ENCODE measurements at regions not wholly inside any gene's neighbourhood (a gene's known extent, or its start where the extent isn't known, plus 50 kb on each side); places are given as distances from the start of the nearest gene placed in this dataset.

DNA sequence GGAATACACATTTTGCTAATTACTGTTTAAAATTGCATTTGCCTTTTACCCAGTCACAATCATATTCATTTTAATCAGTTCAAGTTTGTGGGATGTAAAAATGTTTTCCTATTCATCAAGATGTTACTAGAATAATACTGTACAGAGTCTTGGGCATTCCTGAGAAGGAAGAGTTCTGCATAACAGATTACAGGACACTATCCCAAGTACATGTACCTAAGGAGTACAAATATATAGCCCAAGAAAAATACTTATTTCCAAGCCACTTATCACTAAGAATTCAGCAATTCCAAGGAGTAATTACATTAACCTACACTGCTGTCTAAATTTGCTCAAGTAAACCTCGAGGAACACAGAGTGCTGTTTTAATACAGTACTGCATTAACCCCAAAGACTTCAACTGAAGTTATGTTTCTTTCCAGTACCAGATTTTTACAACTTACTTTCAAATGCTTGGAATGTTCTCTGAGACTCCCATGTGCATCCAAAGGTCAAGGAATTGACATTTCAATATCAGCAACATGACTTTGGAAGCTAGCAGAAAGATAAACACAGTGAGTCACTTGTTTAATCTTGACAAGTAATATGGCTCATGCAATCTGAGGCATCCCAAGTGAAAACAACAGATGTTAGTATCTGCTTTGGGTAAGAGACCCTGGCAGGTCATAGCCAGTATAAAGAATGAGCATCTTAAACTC lies 125.4 kb upstream of the BET1 start (continued):
- TF ChIP-seq, protein P1, sequence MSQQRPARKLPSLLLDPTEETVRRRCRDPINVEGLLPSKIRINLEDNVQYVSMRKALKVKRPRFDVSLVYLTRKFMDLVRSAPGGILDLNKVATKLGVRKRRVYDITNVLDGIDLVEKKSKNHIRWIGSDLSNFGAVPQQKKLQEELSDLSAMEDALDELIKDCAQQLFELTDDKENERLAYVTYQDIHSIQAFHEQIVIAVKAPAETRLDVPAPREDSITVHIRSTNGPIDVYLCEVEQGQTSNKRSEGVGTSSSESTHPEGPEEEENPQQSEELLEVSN (IDR thresholded peaks at IDR 0.05; ENCODE audit: borderline replicate concordance, low read depth), result peak; percentile 41; the same call in 1 of the 2 replicates
- TF ChIP-seq RCOR1 (IDR thresholded peaks at IDR 0.05; ENCODE audit: low read depth, low read length) (no peak), MYC (IDR thresholded peaks at IDR 0.05; ENCODE audit: borderline replicate concordance, low read length) (no peak), CBX8 (IDR thresholded peaks at IDR 0.05) (no peak), HDAC2 (IDR thresholded peaks at IDR 0.05) (no peak), CEBPB (IDR thresholded peaks at IDR 0.05) (peak; percentile 60 to 91; a peak in 3 of 4 replicates), ESRRA (IDR thresholded peaks at IDR 0.05; ENCODE audit: borderline replicate concordance, low read length) (peak; percentile 94; the same call in 1 of the 2 replicates), SMC3 (IDR thresholded peaks at IDR 0.05) (peak; percentile 49), FOSL2 (IDR thresholded peaks at IDR 0.05) (peak; percentile 93), FOSL2 (CRISPR knock-in tag; IDR thresholded peaks at IDR 0.05) (peak; percentile 94), EHMT2 (IDR thresholded peaks at IDR 0.05; ENCODE audit: low read depth) (no peak), SREBF2 (IDR thresholded peaks at IDR 0.05) (no peak), RARB (CRISPR knock-in tag; IDR thresholded peaks at IDR 0.05) (no peak)
- TF ChIP-seq, protein P2, sequence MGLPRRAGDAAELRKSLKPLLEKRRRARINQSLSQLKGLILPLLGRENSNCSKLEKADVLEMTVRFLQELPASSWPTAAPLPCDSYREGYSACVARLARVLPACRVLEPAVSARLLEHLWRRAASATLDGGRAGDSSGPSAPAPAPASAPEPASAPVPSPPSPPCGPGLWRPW (IDR thresholded peaks at IDR 0.05), result peak; percentile 37; the same call in 1 of the 2 replicates
- TF ChIP-seq, protein P3, sequence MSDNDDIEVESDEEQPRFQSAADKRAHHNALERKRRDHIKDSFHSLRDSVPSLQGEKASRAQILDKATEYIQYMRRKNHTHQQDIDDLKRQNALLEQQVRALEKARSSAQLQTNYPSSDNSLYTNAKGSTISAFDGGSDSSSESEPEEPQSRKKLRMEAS (IDR thresholded peaks at IDR 0.05), result peak; percentile 93
- TF ChIP-seq, protein P4, sequence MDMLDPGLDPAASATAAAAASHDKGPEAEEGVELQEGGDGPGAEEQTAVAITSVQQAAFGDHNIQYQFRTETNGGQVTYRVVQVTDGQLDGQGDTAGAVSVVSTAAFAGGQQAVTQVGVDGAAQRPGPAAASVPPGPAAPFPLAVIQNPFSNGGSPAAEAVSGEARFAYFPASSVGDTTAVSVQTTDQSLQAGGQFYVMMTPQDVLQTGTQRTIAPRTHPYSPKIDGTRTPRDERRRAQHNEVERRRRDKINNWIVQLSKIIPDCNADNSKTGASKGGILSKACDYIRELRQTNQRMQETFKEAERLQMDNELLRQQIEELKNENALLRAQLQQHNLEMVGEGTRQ (IDR thresholded peaks at IDR 0.05), result no peak

DNA sequence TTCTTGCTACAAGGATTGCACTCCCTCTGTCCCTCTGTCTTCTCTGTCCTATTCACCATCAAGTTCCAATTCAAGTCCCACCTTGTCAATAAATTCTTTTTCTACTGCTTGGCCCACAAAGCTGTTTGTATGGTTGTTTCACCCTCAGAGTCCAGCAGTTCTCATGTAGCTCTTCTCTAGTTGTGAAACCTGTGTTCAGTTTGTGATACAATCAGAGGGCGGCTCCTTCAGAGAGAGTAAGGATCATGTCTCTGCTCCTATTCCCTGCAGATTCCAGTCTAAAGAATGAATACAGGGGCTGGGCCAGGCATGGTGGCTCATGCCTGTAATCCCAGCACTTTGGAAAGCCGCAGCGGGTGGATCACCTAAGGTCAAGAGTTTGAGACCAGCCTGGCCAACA lies 126.6 kb upstream of the BET1 start:
- Histone ChIP-seq H3K27ac (peak overlapping the region; percentile 71 to 75), H3K4me2 (peak overlapping the region; percentile 68), H3K4me1 (peaks cover 32% of the 10 kb centered on the region), H3K4me3 (no peak overlapping the region), H3K9me3 (no peaks in the 10 kb centered on the region; the same call in 2 of the 3 replicates)
- ATAC-seq (no peak), FAIRE-seq (no peak), DNase-seq (ENCODE audit: low read depth in 1 of 2, low spot score in 1 of 2) (no peak)
- 91% methylated on average over 3 of the region's 3 CpGs for WGBS (ENCODE audit: missing lambda C conversion rate)
- ChIA-PET CTCF (interaction anchor here (0.7 to 1.5 kb wide), 3 partner anchors 16 to 222 kb away, joined by 3 to 4 read pairs (median 4); no protein-coding TSS in a partner anchor), POLR2A (interaction anchor here (1.4 kb wide), 1 partner anchor 240 kb away, joined by 7 read pairs; the partner anchor contains the start of gene TFPI2)
- TF ChIP-seq MYC (IDR thresholded peaks at IDR 0.05; ENCODE audit: borderline replicate concordance, low read length) (no peak), RCOR1 (IDR thresholded peaks at IDR 0.05; ENCODE audit: low read depth, low read length) (no peak), MAFK (IDR thresholded peaks at IDR 0.05; ENCODE audit: partially characterized antibody) (no peak), CBX2 (IDR thresholded peaks at IDR 0.05; ENCODE audit: borderline replicate concordance, low read depth) (no peak), FOSL2 (IDR thresholded peaks at IDR 0.05) (no peak), FOSL2 (CRISPR knock-in tag; IDR thresholded peaks at IDR 0.05) (no peak), ZC3H11A (IDR thresholded peaks at IDR 0.05) (no peak), NR3C1 (IDR thresholded peaks at IDR 0.05) (no peak), FOSB (CRISPR knock-in tag; IDR thresholded peaks at IDR 0.05) (no peak)
- TF ChIP-seq, protein P2 (IDR thresholded peaks at IDR 0.05), result no peak

DNA sequence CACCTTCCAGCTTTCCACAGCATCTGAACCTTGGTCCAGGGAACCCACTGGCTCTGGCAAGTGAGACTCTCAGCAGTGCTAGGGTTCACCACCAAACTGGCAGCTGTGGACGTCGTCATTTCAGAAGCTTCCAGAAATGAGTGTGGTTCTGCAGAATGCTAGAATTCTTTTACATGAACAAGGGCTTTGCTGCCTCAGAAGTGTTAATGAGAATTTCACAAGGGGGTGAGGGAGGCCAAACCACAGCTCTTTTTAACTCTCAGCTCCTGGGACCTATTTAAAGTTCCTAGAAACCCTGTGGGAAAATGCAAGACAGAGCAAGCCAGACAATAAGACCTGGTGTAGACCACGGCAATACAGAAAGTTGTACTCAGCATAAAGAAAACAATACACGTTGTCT lies 129.3 kb upstream of the BET1 start:
- no peaks in the 10 kb centered on the region; the same call in 2 of the 3 replicates for H3K9me3 ChIP-seq
- H3K4me1 ChIP-seq, result peaks cover 32% of the 10 kb centered on the region
- no peak for ATAC-seq
- H3K27ac ChIP-seq, result peak overlapping the region; percentile 7 to 60; a peak in 3 of 6 replicates
- WGBS (ENCODE audit: missing lambda C conversion rate), result 91% methylated on average over 4 of the region's 4 CpGs
- POLR2A ChIA-PET, result no interaction called here
- FAIRE-seq, result no peak
- CTCF ChIA-PET, result interaction anchor here (0.7 to 1.7 kb wide), 5 partner anchors 9 to 51 kb away, joined by 3 to 6 read pairs (median 3); no protein-coding TSS in a partner anchor
- no peak for DNase-seq (ENCODE audit: low read depth in 1 of 2, low spot score in 1 of 2)
- no peak overlapping the region for H3K4me2 ChIP-seq
- H3K4me3 ChIP-seq, result no peak overlapping the region
- no peak for TF ChIP-seq ZC3H11A (IDR thresholded peaks at IDR 0.05)
- TF ChIP-seq NFE2L2 (conservative IDR thresholded peaks at IDR 0.05; ENCODE audit: low read length), result no peak
- no peak for TF ChIP-seq TFCP2L1 (CRISPR knock-in tag; IDR thresholded peaks at IDR 0.05)
- no peak for TF ChIP-seq NR3C1 (IDR thresholded peaks at IDR 0.05)
- TF ChIP-seq CEBPB (IDR thresholded peaks at IDR 0.05), result no peak
- TF ChIP-seq KDM5A (IDR thresholded peaks at IDR 0.05), result no peak
- TF ChIP-seq MAZ (IDR thresholded peaks at IDR 0.05; ENCODE audit: borderline replicate concordance, low read depth, low read length), result no peak
- no peak for TF ChIP-seq RNF2 (IDR thresholded peaks at IDR 0.05; ENCODE audit: borderline replicate concordance, low read depth)
- TF ChIP-seq NPAS2 (CRISPR knock-in tag; IDR thresholded peaks at IDR 0.05; ENCODE audit: borderline replicate concordance), result no peak
- TF ChIP-seq ZNF302 (CRISPR knock-in tag; IDR thresholded peaks at IDR 0.05), result no peak
- TF ChIP-seq, protein P5, sequence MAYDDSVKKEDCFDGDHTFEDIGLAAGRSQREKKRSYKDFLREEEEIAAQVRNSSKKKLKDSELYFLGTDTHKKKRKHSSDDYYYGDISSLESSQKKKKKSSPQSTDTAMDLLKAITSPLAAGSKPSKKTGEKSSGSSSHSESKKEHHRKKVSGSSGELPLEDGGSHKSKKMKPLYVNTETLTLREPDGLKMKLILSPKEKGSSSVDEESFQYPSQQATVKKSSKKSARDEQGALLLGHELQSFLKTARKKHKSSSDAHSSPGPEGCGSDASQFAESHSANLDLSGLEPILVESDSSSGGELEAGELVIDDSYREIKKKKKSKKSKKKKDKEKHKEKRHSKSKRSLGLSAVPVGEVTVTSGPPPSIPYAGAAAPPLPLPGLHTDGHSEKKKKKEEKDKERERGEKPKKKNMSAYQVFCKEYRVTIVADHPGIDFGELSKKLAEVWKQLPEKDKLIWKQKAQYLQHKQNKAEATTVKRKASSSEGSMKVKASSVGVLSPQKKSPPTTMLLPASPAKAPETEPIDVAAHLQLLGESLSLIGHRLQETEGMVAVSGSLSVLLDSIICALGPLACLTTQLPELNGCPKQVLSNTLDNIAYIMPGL (CRISPR knock-in tag; IDR thresholded peaks at IDR 0.05; ENCODE audit: borderline replicate concordance), result no peak
- no peak for TF ChIP-seq HOXB13 (CRISPR knock-in tag; IDR thresholded peaks at IDR 0.05; ENCODE audit: low read depth)
- TF ChIP-seq, protein P6, sequence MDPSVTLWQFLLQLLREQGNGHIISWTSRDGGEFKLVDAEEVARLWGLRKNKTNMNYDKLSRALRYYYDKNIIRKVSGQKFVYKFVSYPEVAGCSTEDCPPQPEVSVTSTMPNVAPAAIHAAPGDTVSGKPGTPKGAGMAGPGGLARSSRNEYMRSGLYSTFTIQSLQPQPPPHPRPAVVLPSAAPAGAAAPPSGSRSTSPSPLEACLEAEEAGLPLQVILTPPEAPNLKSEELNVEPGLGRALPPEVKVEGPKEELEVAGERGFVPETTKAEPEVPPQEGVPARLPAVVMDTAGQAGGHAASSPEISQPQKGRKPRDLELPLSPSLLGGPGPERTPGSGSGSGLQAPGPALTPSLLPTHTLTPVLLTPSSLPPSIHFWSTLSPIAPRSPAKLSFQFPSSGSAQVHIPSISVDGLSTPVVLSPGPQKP (IDR thresholded peaks at IDR 0.05; ENCODE audit: low read depth, low read length), result no peak
